Nephron progenitor cell (in vitro differentiated cells): ENCODE measurements at regions not wholly inside any gene's neighbourhood (a gene's known extent, or its start where the extent isn't known, plus 50 kb on each side); places are given as distances from the start of the nearest gene placed in this dataset.

ENCODE experiments used
- DNase-seq: peaks from one replicate; pipeline ENCODE4 v3.0.0; 2021
- H3K27ac Mint-ChIP-seq: 2 replicates; pipeline ENCODE4 v1.8.0; 2021; ENCODE audit warnings: mild to moderate bottlenecking, moderate library complexity, mixed read lengths
- H3K27me3 Mint-ChIP-seq: 2 replicates; pipeline ENCODE4 v1.8.0; 2021; ENCODE audit warnings: mild to moderate bottlenecking, low read depth, mixed read lengths; ENCODE audit not compliant: poor library complexity
- H3K36me3 Mint-ChIP-seq: 2 replicates; pipeline ENCODE4 v1.8.0; 2021; ENCODE audit warnings: low read depth, mixed read lengths
- H3K4me1 Mint-ChIP-seq: 2 replicates; pipeline ENCODE4 v1.8.0; 2021; ENCODE audit warnings: mixed read lengths
- H3K4me3 Mint-ChIP-seq: 2 replicates; pipeline ENCODE4 v1.8.0; 2021; ENCODE audit warnings: mild to moderate bottlenecking, moderate library complexity, mixed read lengths
- H3K9me3 Mint-ChIP-seq: 2 replicates; pipeline ENCODE4 v1.8.0; 2021; ENCODE audit warnings: mild to moderate bottlenecking, moderate library complexity, mixed read lengths
- CTCF ChIP-seq: fragments of 200-600 bp; sonication (generic); IDR thresholded peaks from 2 replicates; pipeline ENCODE4 v1.5.0; 2021; ENCODE audit warnings: antibody characterized with exemption

- H3K27ac Mint-ChIP-seq, result no peak overlapping the region
- no peaks in the 10 kb centered on the region for H3K36me3 Mint-ChIP-seq
- DNase-seq, result no peak
- TF ChIP-seq CTCF, result no peak
- no peak overlapping the region for H3K4me3 Mint-ChIP-seq
- no peaks in the 10 kb centered on the region for H3K27me3 Mint-ChIP-seq
- no peaks in the 10 kb centered on the region for H3K9me3 Mint-ChIP-seq
- no peaks in the 10 kb centered on the region for H3K4me1 Mint-ChIP-seq
Observed at GRCh38 chr16:64381979-64382378, 739.9 kb downstream of the CDH11 start.

GRCh38 chr16:64380751-64381150 lies 741.1 kb downstream of the CDH11 start:
- H3K27ac Mint-ChIP-seq, result no peak overlapping the region
- no peak for TF ChIP-seq CTCF
- no peaks in the 10 kb centered on the region for H3K9me3 Mint-ChIP-seq
- H3K4me3 Mint-ChIP-seq, result no peak overlapping the region
- no peaks in the 10 kb centered on the region for H3K27me3 Mint-ChIP-seq
- DNase-seq, result peak; percentile 8
- H3K36me3 Mint-ChIP-seq, result no peaks in the 10 kb centered on the region
- H3K4me1 Mint-ChIP-seq, result no peaks in the 10 kb centered on the region

DNA sequence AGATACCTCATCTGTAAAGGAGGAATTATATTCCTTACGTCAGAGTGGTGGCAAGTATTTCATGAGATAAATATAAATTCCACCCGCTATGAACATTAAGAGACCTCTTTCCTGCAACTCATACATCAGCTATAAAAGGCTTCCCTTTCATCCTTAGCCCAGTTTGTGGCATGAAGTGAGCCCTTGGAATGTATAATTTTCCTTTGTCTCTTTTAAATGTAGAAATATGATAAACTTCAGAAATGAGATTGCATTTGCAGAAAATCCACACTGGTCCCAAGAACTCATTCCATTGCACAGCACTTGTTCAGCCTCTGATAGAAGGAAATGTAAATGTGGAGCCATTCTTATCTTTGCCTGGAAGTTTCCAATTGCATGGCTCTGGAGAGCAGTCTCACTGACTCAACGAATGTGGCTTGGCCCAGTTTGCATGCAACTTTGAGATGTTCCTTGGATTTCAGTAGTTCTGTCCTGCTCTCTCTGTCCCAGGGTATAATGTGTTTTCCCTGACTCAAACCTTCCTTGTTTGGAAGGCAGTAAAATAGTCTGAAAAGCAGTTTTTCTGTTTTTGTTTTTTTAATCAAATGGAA lies 746.4 kb downstream of the CDH11 start:
- H3K9me3 Mint-ChIP-seq, result no peaks in the 10 kb centered on the region
- TF ChIP-seq CTCF, result no peak

DNA sequence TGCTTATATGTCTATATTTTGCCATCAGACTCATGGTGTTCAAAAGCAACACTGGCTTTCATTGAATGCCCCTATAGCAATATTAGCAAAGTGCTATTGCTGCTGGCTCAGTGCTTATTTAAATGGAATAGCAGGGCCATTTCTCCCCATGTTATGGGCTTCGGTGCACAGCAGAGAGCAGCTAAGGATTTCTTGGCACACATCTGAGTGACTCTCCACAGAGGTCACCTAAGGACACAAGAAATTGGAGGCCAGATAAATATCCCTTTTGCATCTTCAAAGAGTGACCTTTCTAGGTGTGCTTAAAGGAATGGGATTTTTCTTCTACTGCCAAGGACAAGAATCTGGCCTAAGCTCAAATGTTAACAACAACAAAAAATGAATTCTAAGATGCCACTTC lies 751.8 kb downstream of the CDH11 start:
- Mint-ChIP-seq H3K27ac (no peak overlapping the region), H3K4me3 (no peak overlapping the region), H3K36me3 (no peaks in the 10 kb centered on the region), H3K4me1 (no peaks in the 10 kb centered on the region), H3K27me3 (no peaks in the 10 kb centered on the region), H3K9me3 (no peaks in the 10 kb centered on the region)
- DNase-seq, result no peak
- TF ChIP-seq CTCF, result no peak

More for the DNA sequence above, 746.4 kb downstream of the CDH11 start:
- DNase-seq, result no peak
- Mint-ChIP-seq H3K4me1 (no peaks in the 10 kb centered on the region), H3K27ac (no peak overlapping the region), H3K27me3 (no peaks in the 10 kb centered on the region), H3K36me3 (no peaks in the 10 kb centered on the region), H3K4me3 (no peak overlapping the region)

GRCh38 chr16:64365448-64365931 lies 756.4 kb downstream of the CDH11 start:
- no peaks in the 10 kb centered on the region for H3K4me1 Mint-ChIP-seq
- H3K4me3 Mint-ChIP-seq, result no peak overlapping the region
- H3K36me3 Mint-ChIP-seq, result no peaks in the 10 kb centered on the region
- no peaks in the 10 kb centered on the region for H3K27me3 Mint-ChIP-seq
- no peaks in the 10 kb centered on the region for H3K9me3 Mint-ChIP-seq
- H3K27ac Mint-ChIP-seq, result no peak overlapping the region
- TF ChIP-seq CTCF, result no peak
- no peak for DNase-seq

DNA sequence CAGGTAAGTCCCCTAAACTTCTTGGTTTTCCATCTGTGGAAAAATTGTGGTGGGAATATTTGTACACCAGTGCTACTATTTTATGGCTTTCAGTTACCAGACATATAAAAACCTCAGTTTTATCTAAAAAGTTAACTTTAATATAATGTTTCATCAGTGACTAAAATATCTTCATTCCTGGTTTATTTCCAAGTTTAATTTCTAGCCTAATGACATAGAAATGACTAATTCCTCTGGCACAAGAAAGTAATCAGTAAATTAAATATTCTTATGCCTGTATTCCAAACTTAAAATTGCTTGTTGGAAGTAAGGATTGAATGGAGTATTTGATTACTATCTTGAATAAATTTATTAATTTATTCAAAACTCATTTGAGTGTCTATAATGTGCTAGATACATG lies 757.0 kb downstream of the CDH11 start:
- TF ChIP-seq CTCF, result no peak
- Mint-ChIP-seq H3K36me3 (no peaks in the 10 kb centered on the region), H3K27ac (no peak overlapping the region), H3K4me1 (no peaks in the 10 kb centered on the region), H3K9me3 (no peaks in the 10 kb centered on the region), H3K27me3 (no peaks in the 10 kb centered on the region), H3K4me3 (no peak overlapping the region)
- no peak for DNase-seq
